Esophagus muscularis mucosa (tissue), 4 donors: ENCODE measurements at regions not wholly inside any gene's neighbourhood (a gene's known extent, or its start where the extent isn't known, plus 50 kb on each side); places are given as distances from the start of the nearest gene placed in this dataset.
A peak's percentile ranks its signal among the peaks of the same experiment; 100 is the strongest.

ENCODE experiments used
- DNase-seq: peaks from one replicate; pipeline ENCODE4 v3.0.0-alpha.2; 2017; ENCODE audit errors: extremely low spot score
- H3K27ac ChIP-seq, 4 donors: fragments of 200-600 bp; sonication (generic); replicated peaks in 1 of 4; 1 replicate in 3 of 4; 2 replicates in 1 of 4; pipeline ENCODE4 v1.5.1; 2016 to 2019; ENCODE audit warnings: mild to moderate bottlenecking in 1 of 4
- H3K27me3 ChIP-seq, 4 donors: fragments of 200-600 bp; sonication (generic); one replicate each; pipeline versions ENCODE4 v1.5.1 to v1.6.0; 2016 to 2019
- H3K36me3 ChIP-seq, 4 donors: fragments of 200-600 bp; sonication (generic); one replicate each; pipeline ENCODE4 v1.5.1; 2016 to 2019
- H3K4me1 ChIP-seq, 4 donors: fragments of 200-600 bp; sonication (generic); one replicate each; pipeline ENCODE4 v1.5.1; 2016 to 2019
- H3K4me3 ChIP-seq, 4 donors: fragments of 200-600 bp; sonication (generic); 1 replicate in 2 of 4; 2 replicates in 2 of 4; pipeline ENCODE4 v1.5.1; 2016 to 2019; ENCODE audit warnings: mild to moderate bottlenecking in 4 of 4, moderate library complexity in 1 of 4
- H3K9me3 ChIP-seq, 4 donors: fragments of 200-600 bp; sonication (generic); 1 replicate in 3 of 4; 2 replicates in 1 of 4; pipeline ENCODE4 v1.5.1; 2016 to 2019
- EP300 ChIP-seq: sonication (generic); formaldehyde crosslinking; IDR thresholded peaks from one replicate; pipeline ENCODE4 v1.6.1; 2017; ENCODE audit warnings: antibody characterized with exemption
- POLR2A ChIP-seq: fragments of 450-650 bp; IDR thresholded peaks from one replicate; pipeline ENCODE4 v1.6.1; 2017; ENCODE audit warnings: antibody characterized with exemption, moderate library complexity, mild to moderate bottlenecking, low read depth
- POLR2AphosphoS5 ChIP-seq, 2 donors: sonication (generic); formaldehyde crosslinking; IDR thresholded peaks; one replicate each; pipeline ENCODE4 v1.6.1; 2017; ENCODE audit warnings: antibody characterized with exemption in 2 of 2
- WGBS: methylation state at CpG from one replicate; pipeline ENCODE4 v1.1.5; 2018; 5-methylcytosine and 5-hydroxymethylcytosine counted together
- intact Hi-C: fragments of 100-400 bp; cut with DNase I; formaldehyde crosslinking; loops from one replicate; pipeline ENCODE4 v1.15.1; 2023
- TF ChIP-seq, protein P1 (sequence below), 3 experiments: fragments of 200-600 bp in 2 of 3; fragments of 450-650 bp in 1 of 3; sonication (generic) in 2 of 3; IDR thresholded peaks; one replicate each; pipeline ENCODE4 v1.5.1; 2017 to 2019; ENCODE audit warnings: antibody characterized with exemption in 3 of 3, mild to moderate bottlenecking in 2 of 3, moderate library complexity in 1 of 3

DNA sequence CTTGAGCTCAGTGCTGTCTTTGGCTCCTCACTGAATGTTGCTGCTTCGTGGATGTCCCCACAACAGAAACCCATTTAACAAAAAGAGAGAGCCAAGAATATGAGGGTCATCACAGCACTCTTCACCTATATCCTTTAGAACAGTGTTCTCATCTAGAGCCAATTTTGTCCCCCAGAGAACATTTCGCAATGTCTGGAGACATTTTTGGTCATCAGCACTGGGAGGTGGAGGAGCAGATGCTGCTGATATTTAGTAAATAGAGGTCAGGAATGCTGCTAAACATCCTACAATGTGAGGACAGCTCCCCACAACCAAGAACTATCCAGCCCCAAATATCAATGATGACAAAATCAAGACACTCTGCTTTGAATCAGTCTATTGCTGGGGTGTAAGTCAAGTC, 92.5 kb downstream of the BBS10 start:
- no peak overlapping the region for H3K27ac ChIP-seq
- intact Hi-C loops, result loop anchor here (10.0 kb wide), 1 partner anchor 171 kb away; the partner anchor contains the start of gene NAP1L1
- 96% methylated on average over 2 of the region's 2 CpGs for WGBS

DNA sequence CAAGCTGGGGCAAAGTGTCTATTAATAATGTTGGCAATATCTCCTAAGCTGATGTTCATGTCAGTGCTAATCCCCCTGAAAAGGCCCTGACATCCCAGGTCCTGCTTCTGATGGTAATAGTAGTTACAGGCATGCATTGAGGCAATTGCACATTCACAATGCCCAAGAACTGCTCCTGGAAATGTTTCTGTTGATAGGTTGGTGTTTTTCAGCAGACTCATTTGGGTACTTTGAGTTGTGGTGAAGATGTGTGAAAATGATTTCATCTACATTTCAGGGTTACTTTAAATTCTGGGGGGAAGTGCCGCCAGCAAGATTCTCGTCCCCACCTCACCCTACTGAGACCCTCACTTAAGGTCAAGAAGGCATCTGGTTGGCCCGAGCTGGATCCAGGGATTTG, 92.9 kb downstream of the BBS10 start:
- Histone ChIP-seq H3K27ac (no peak overlapping the region), H3K9me3 (no peaks in the 10 kb centered on the region), H3K4me3 (no peak overlapping the region), H3K27me3 (no peaks in the 10 kb centered on the region), H3K36me3 (no peaks in the 10 kb centered on the region), H3K4me1 (peaks cover 15 to 32% (median 23%) of the 10 kb centered on the region in 4 donors)
- TF ChIP-seq, protein P1, sequence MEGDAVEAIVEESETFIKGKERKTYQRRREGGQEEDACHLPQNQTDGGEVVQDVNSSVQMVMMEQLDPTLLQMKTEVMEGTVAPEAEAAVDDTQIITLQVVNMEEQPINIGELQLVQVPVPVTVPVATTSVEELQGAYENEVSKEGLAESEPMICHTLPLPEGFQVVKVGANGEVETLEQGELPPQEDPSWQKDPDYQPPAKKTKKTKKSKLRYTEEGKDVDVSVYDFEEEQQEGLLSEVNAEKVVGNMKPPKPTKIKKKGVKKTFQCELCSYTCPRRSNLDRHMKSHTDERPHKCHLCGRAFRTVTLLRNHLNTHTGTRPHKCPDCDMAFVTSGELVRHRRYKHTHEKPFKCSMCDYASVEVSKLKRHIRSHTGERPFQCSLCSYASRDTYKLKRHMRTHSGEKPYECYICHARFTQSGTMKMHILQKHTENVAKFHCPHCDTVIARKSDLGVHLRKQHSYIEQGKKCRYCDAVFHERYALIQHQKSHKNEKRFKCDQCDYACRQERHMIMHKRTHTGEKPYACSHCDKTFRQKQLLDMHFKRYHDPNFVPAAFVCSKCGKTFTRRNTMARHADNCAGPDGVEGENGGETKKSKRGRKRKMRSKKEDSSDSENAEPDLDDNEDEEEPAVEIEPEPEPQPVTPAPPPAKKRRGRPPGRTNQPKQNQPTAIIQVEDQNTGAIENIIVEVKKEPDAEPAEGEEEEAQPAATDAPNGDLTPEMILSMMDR (IDR thresholded peaks at IDR 0.05), result no peak
- TF ChIP-seq EP300, result no peak
- TF ChIP-seq POLR2A, result no peak
- TF ChIP-seq POLR2AphosphoS5 (IDR thresholded peaks at IDR 0.05), result no peak
- WGBS, result 82% methylated on average over 3 of the region's 3 CpGs
- intact Hi-C loops, result loop anchor here (10.0 kb wide), 1 partner anchor 170 kb away; the partner anchor contains the start of gene NAP1L1
- no peak for DNase-seq

More for the DNA sequence above, 92.5 kb downstream of the BBS10 start:
- DNase-seq, result no peak
- Histone ChIP-seq H3K9me3 (no peaks in the 10 kb centered on the region), H3K36me3 (no peaks in the 10 kb centered on the region), H3K4me3 (no peak overlapping the region), H3K4me1 (peaks cover 18 to 36% (median 27%) of the 10 kb centered on the region in 4 donors), H3K27me3 (no peaks in the 10 kb centered on the region)
- no peak for TF ChIP-seq POLR2AphosphoS5 (IDR thresholded peaks at IDR 0.05)
- TF ChIP-seq, protein P1 (IDR thresholded peaks at IDR 0.05), result no peak
- TF ChIP-seq EP300, result no peak
- no peak for TF ChIP-seq POLR2A

DNA sequence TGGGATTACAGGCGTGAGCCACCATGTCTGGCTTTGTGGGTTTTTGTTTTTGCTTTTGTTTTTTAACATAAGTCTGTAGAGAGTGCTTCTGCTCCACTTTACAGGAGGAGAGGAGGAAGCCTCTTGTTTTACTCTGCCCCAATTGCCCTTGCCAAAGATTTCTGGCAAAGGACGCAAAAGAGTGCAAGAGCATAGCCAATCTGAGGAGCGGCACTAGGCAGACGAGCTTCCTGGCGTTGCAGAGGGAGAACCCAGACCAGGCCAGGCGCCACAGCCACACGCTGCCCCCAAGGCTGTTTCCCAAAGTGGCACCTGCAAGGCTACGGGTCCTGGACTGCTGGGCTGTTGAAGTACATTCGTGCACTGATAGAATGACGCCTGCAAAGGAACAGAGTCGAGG, 96.2 kb downstream of the BBS10 start:
- 89% methylated on average over 9 of the region's 11 CpGs for whole genome bisulfite sequencing
- no peak for TF ChIP-seq POLR2AphosphoS5 (IDR thresholded peaks at IDR 0.05)
- no peak for TF ChIP-seq POLR2A
- no peak for TF ChIP-seq EP300
- TF ChIP-seq, protein P1 (IDR thresholded peaks at IDR 0.05), result no peak
- H3K4me3 ChIP-seq, result no peak overlapping the region
- H3K36me3 ChIP-seq, result no peaks in the 10 kb centered on the region
- peak; percentile 80 for DNase-seq
- H3K27ac ChIP-seq, result no peak overlapping the region
- intact Hi-C loops, result loop anchor here (10.0 kb wide), 1 partner anchor 167 kb away; the partner anchor contains the start of gene NAP1L1
- H3K9me3 ChIP-seq, result no peaks in the 10 kb centered on the region
- no peaks in the 10 kb centered on the region for H3K27me3 ChIP-seq
- H3K4me1 ChIP-seq, result peaks cover 0 to 12% (median 6%) of the 10 kb centered on the region in 4 donors

DNA sequence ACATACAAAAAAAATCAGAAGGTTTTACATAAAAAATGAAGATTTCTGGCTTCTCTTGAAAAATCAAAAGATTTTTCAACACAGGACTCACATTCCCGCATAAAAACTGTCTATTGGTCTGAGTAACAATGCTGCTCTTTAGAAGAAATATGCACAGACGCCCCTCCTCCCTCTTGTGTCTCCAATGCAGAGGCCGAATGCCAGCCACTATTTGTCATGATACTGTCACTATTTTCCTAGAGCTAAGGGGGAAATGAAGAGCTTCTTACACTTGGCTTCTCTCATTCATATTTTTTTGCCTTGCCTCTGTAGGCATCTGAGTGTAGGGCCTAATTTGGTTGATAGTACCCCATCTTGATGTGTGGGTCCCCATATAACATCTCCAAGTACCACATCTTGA, 98.0 kb downstream of the BBS10 start:
- no peaks in the 10 kb centered on the region for H3K36me3 ChIP-seq
- no peak for TF ChIP-seq POLR2AphosphoS5 (IDR thresholded peaks at IDR 0.05)
- TF ChIP-seq POLR2A, result no peak
- no peak overlapping the region for H3K27ac ChIP-seq
- 64% methylated on average over 3 of the region's 3 CpGs for WGBS
- no peak overlapping the region for H3K4me3 ChIP-seq
- intact Hi-C loops, result loop anchor here (10.0 kb wide), 1 partner anchor 165 kb away; the partner anchor contains the start of gene NAP1L1
- no peaks in the 10 kb centered on the region for H3K27me3 ChIP-seq
- peak; percentile 68 for DNase-seq
- H3K4me1 ChIP-seq, result peaks cover 0 to 8% (median 6%) of the 10 kb centered on the region in 4 donors
- no peaks in the 10 kb centered on the region for H3K9me3 ChIP-seq

DNA sequence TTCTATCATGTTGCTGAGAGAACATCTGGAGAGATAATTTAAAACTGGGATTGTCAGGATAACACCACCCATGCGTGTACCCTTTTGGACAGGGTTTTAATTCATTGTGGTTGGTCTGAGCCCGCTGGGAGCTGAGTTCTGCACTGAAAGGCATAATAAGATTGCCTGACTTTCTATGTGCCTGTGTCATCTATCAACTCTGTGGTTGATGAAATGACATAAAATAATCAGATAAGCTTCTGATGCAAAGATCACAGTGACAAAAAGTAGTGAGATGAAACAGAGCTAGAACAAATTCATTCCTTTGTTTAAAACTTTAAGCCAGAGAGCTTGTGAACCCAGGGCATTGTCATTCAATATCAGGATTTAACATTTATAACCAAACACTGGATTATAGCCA, 98.7 kb downstream of the BBS10 start:
- no peaks in the 10 kb centered on the region for H3K27me3 ChIP-seq
- 72% methylated on average over 2 of the region's 2 CpGs for WGBS
- no peak for DNase-seq
- H3K36me3 ChIP-seq, result no peaks in the 10 kb centered on the region
- no peak overlapping the region for H3K27ac ChIP-seq
- H3K4me3 ChIP-seq, result no peak overlapping the region
- TF ChIP-seq EP300 (no peak), POLR2A (no peak)
- TF ChIP-seq, protein P1 (IDR thresholded peaks at IDR 0.05), result no peak
- intact Hi-C loops, result no loop called here
- H3K9me3 ChIP-seq, result no peaks in the 10 kb centered on the region
- peaks cover 0 to 7% (median 6%) of the 10 kb centered on the region in 4 donors for H3K4me1 ChIP-seq
